Gastrocnemius medialis (tissue), 4 donors: ENCODE measurements at regions not wholly inside any gene's neighbourhood (a gene's known extent, or its start where the extent isn't known, plus 50 kb on each side); places are given as distances from the start of the nearest gene placed in this dataset.

Experiments used
- CTCF ChIP-seq, 5 experiments: fragments of 450-650 bp in 3 of 5; fragments of 200-600 bp in 2 of 5; sonication (generic) in 2 of 5; IDR thresholded peaks in 4 of 5; conservative IDR thresholded peaks in 1 of 5; 1 replicate in 4 of 5; 2 replicates in 1 of 5; pipeline ENCODE4 v1.5.1; 2016 to 2019; ENCODE audit warnings: antibody characterized with exemption in 5 of 5, mild to moderate bottlenecking in 3 of 5, moderate library complexity in 3 of 5
- POLR2A ChIP-seq, 2 donors: fragments of 450-650 bp; IDR thresholded peaks; one replicate each; pipeline ENCODE4 v1.6.1; 2017; ENCODE audit warnings: antibody characterized with exemption in 2 of 2, mild to moderate bottlenecking in 2 of 2, moderate library complexity in 2 of 2

- TF ChIP-seq CTCF (IDR thresholded peaks at IDR 0.05 in 4 of 5, conservative IDR thresholded peaks at IDR 0.05 in 1 of 5) = no peak
- no peak for TF ChIP-seq POLR2A (IDR thresholded peaks at IDR 0.05)
Measured at GRCh38 chr1:165109013-165109412, 247.5 kb downstream of the LMX1A start.
